Sigmoid colon (tissue), 6 donors: ENCODE measurements at regions not wholly inside any gene's neighbourhood (a gene's known extent, or its start where the extent isn't known, plus 50 kb on each side); places are given as distances from the start of the nearest gene placed in this dataset.

Experiments used
- DNase-seq: peaks from one replicate; pipeline ENCODE4 v3.0.0-alpha.2; 2019
- H3K27ac ChIP-seq, 4 donors: fragments of 200-600 bp; sonication (generic); one replicate each; pipeline ENCODE4 v1.5.1; 2016 to 2019; ENCODE audit warnings: mild to moderate bottlenecking in 1 of 4
- H3K27me3 ChIP-seq, 3 donors: fragments of 200-600 bp; sonication (generic); one replicate each; pipeline ENCODE4 v1.5.1; 2019; ENCODE audit warnings: mild to moderate bottlenecking in 1 of 3
- H3K36me3 ChIP-seq, 4 donors: fragments of 200-600 bp; sonication (generic); one replicate each; pipeline ENCODE4 v1.5.1; 2016 to 2019
- H3K4me1 ChIP-seq, 4 donors: fragments of 200-600 bp; sonication (generic); one replicate each; pipeline ENCODE4 v1.5.1; 2017 to 2019
- H3K4me3 ChIP-seq, 4 donors: fragments of 200-600 bp; sonication (generic); one replicate each; pipeline ENCODE4 v1.5.1; 2017 to 2019; ENCODE audit warnings: mild to moderate bottlenecking in 2 of 4, moderate library complexity in 1 of 4
- H3K9me3 ChIP-seq, 4 donors: fragments of 200-600 bp in 3 of 4; sonication (generic) in 3 of 4; one replicate each; pipeline versions ENCODE4 v1.5.1 to v1.6.1; 2013 to 2019
- EP300 ChIP-seq, 4 donors: sonication (generic); formaldehyde crosslinking; IDR thresholded peaks; one replicate each; pipeline ENCODE4 v1.6.1; 2017; ENCODE audit warnings: antibody characterized with exemption in 4 of 4
- POLR2A ChIP-seq, 2 donors: fragments of 450-650 bp; IDR thresholded peaks; one replicate each; pipeline ENCODE4 v1.6.1; 2016; ENCODE audit warnings: antibody characterized with exemption in 2 of 2, mild to moderate bottlenecking in 2 of 2, moderate library complexity in 2 of 2
- POLR2AphosphoS5 ChIP-seq, 4 donors: sonication (generic); formaldehyde crosslinking; IDR thresholded peaks; one replicate each; pipeline ENCODE4 v1.6.1; 2017; ENCODE audit warnings: antibody characterized with exemption in 4 of 4
- WGBS, 2 donors: extraction: QIAGEN DNeasy Blood & Tissue Kit; methylation state at CpG; one replicate each; pipeline ENCODE4 v1.1.7; 2013; 5-methylcytosine and 5-hydroxymethylcytosine counted together
- intact Hi-C: fragments of 100-400 bp; cut with DNase I; formaldehyde crosslinking; loops from one replicate; pipeline ENCODE4 v1.15.1; 2023
- TF ChIP-seq, protein P1 (sequence below), 4 experiments: fragments of 450-650 bp in 3 of 4; fragments of 200-600 bp in 1 of 4; IDR thresholded peaks; one replicate each; pipeline ENCODE4 v1.5.1; 2016 to 2019; ENCODE audit warnings: antibody characterized with exemption in 4 of 4, mild to moderate bottlenecking in 3 of 4, moderate library complexity in 2 of 4
- donor health status: healthy with polysubstance abuse.
- donor health status: healthy.

- 90 to 91% methylated on average over 3 of the region's 3 CpGs for WGBS, 2 donors
- TF ChIP-seq POLR2A (IDR thresholded peaks at IDR 0.05) (no peak), POLR2AphosphoS5 (IDR thresholded peaks at IDR 0.05) (peak; percentile 25 to 53 (median 32))
- H3K4me1 ChIP-seq, result peaks cover 0 to 29% (median 12%) of the 10 kb centered on the region in 4 donors
Measured at GRCh38 chr3:150255413-150255812, 152.7 kb upstream of the TSC22D2 start.

GRCh38 chr3:150254309-150254708 lies 153.8 kb upstream of the TSC22D2 start:
- TF ChIP-seq POLR2A (IDR thresholded peaks at IDR 0.05) (no peak), POLR2AphosphoS5 (IDR thresholded peaks at IDR 0.05) (no peak), EP300 (IDR thresholded peaks at IDR 0.05) (no peak)
- TF ChIP-seq, protein P1, sequence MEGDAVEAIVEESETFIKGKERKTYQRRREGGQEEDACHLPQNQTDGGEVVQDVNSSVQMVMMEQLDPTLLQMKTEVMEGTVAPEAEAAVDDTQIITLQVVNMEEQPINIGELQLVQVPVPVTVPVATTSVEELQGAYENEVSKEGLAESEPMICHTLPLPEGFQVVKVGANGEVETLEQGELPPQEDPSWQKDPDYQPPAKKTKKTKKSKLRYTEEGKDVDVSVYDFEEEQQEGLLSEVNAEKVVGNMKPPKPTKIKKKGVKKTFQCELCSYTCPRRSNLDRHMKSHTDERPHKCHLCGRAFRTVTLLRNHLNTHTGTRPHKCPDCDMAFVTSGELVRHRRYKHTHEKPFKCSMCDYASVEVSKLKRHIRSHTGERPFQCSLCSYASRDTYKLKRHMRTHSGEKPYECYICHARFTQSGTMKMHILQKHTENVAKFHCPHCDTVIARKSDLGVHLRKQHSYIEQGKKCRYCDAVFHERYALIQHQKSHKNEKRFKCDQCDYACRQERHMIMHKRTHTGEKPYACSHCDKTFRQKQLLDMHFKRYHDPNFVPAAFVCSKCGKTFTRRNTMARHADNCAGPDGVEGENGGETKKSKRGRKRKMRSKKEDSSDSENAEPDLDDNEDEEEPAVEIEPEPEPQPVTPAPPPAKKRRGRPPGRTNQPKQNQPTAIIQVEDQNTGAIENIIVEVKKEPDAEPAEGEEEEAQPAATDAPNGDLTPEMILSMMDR (IDR thresholded peaks at IDR 0.05), result no peak
- peaks cover 0 to 39% (median 17%) of the 10 kb centered on the region in 4 donors for H3K4me1 ChIP-seq
- WGBS, 2 donors, result 91 to 94% methylated on average over 4 of the region's 4 CpGs
- H3K27ac ChIP-seq, result peak overlapping the region in 2 of 4 donors; percentile 66 to 75
- no peaks in the 10 kb centered on the region for H3K9me3 ChIP-seq
- no peaks in the 10 kb centered on the region for H3K27me3 ChIP-seq
- H3K4me3 ChIP-seq, result no peak overlapping the region
- intact Hi-C loops, result no loop called here
- no peak for DNase-seq
- no peaks in the 10 kb centered on the region for H3K36me3 ChIP-seq

More at GRCh38 chr3:150255413-150255812, 152.7 kb upstream of the TSC22D2 start:
- peak overlapping the region; percentile 12 to 75 (median 66) for H3K27ac ChIP-seq
- peak; percentile 86 for DNase-seq
- H3K9me3 ChIP-seq, result no peaks in the 10 kb centered on the region
- intact Hi-C loops, result no loop called here
- H3K36me3 ChIP-seq, result no peaks in the 10 kb centered on the region
- H3K27me3 ChIP-seq, result no peaks in the 10 kb centered on the region
- H3K4me3 ChIP-seq, result no peak overlapping the region

DNA sequence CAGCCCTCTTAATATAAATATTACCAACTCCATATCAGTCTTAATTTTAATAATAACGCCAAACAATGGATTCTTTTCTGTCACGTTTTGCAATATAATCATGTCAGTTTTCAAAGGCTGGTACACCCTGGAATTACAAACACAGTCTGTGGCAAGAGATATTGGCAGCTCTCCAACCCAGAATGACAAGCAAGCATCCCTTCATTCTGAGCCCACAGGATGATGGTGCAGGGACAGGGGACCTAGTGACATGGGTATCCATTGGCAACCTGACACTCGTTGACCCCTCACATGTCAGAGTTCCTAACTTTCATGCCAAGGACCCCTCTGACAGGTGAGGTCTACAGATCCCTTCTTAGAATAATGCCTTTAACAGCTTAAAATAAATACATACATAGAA lies 154.5 kb upstream of the TSC22D2 start:
- no peak for DNase-seq
- no peaks in the 10 kb centered on the region for H3K36me3 ChIP-seq
- H3K4me3 ChIP-seq, result no peak overlapping the region
- intact Hi-C loops, result no loop called here
- H3K4me1 ChIP-seq, result peaks cover 0 to 46% (median 24%) of the 10 kb centered on the region in 4 donors
- no peaks in the 10 kb centered on the region for H3K27me3 ChIP-seq
- no peaks in the 10 kb centered on the region for H3K9me3 ChIP-seq
- 17 to 33% methylated on average over 3 of the region's 3 CpGs for WGBS, 2 donors
- peak overlapping the region in 1 of 4 donors; percentile 75 for H3K27ac ChIP-seq
- TF ChIP-seq POLR2A (IDR thresholded peaks at IDR 0.05) (no peak), EP300 (IDR thresholded peaks at IDR 0.05) (no peak), POLR2AphosphoS5 (IDR thresholded peaks at IDR 0.05) (no peak)
- TF ChIP-seq, protein P1 (IDR thresholded peaks at IDR 0.05), result no peak

DNA sequence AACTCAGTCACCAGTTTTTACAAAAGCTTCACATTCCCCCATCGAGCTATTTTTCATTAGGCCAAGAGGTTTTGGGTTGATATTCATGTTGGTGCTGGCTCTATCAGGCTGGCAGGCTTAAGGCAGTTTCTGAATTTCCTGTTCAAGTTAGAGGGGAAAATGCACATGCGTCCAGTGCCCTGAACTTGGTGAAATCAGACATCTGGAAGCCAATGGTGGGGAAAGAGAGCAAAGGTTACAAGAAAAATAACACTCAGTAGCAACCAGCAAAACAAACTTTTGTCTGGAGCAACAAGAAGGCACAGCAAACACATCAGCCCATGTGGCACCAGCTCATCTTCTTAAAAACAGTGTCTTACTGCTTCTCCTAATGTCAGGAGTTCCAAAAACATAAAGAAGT lies 155.6 kb upstream of the TSC22D2 start:
- Histone ChIP-seq H3K4me1 (peaks cover 0 to 54% (median 31%) of the 10 kb centered on the region in 4 donors), H3K27ac (peak overlapping the region in 1 of 4 donors; percentile 66), H3K4me3 (no peak overlapping the region), H3K9me3 (no peaks in the 10 kb centered on the region), H3K27me3 (no peaks in the 10 kb centered on the region), H3K36me3 (no peaks in the 10 kb centered on the region)
- TF ChIP-seq, protein P1 (IDR thresholded peaks at IDR 0.05), result no peak
- WGBS, 2 donors, result 42 to 62% methylated on average over 2 of the region's 2 CpGs
- intact Hi-C loops, result no loop called here
- no peak for DNase-seq

GRCh38 chr3:150251187-150252062 lies 156.7 kb upstream of the TSC22D2 start:
- Histone ChIP-seq H3K36me3 (no peaks in the 10 kb centered on the region), H3K9me3 (no peaks in the 10 kb centered on the region), H3K27me3 (no peaks in the 10 kb centered on the region), H3K4me3 (no peak overlapping the region), H3K4me1 (peaks cover 0 to 54% (median 31%) of the 10 kb centered on the region in 4 donors), H3K27ac (peak overlapping the region in 2 of 4 donors; percentile 41 to 66)
- DNase-seq, result no peak
- intact Hi-C loops, result no loop called here
- TF ChIP-seq EP300 (IDR thresholded peaks at IDR 0.05) (no peak), POLR2A (IDR thresholded peaks at IDR 0.05) (no peak), POLR2AphosphoS5 (IDR thresholded peaks at IDR 0.05) (no peak)
- TF ChIP-seq, protein P1 (IDR thresholded peaks at IDR 0.05), result no peak
- 71 to 77% methylated on average over 5 of the region's 5 CpGs for WGBS, 2 donors
